KMS-11 (cell line): ENCODE measurements at regions not wholly inside any gene's neighbourhood (a gene's known extent, or its start where the extent isn't known, plus 50 kb on each side); places are given as distances from the start of the nearest gene placed in this dataset.

ENCODE experiments used
- H2AFZ ChIP-seq: fragments of 200-600 bp; sonication (generic); 2 replicates; pipeline ENCODE4 v1.6.1; 2016; ENCODE audit warnings: antibody characterized with exemption, mixed run types, low read depth
- H3K27ac ChIP-seq: fragments of 200-600 bp; sonication (generic); 2 replicates; pipeline ENCODE4 v1.6.1; 2016; ENCODE audit warnings: mild to moderate bottlenecking, mixed run types
- H3K27me3 ChIP-seq: fragments of 200-600 bp; sonication (generic); 2 replicates; pipeline ENCODE4 v1.6.1; 2017; ENCODE audit warnings: mild to moderate bottlenecking, low read depth, mixed run types, moderate library complexity; ENCODE audit not compliant: insufficient read depth
- H3K36me3 ChIP-seq: fragments of 200-600 bp; sonication (generic); 2 replicates; pipeline ENCODE4 v1.6.1; 2017; ENCODE audit warnings: mild to moderate bottlenecking, mixed run types; ENCODE audit not compliant: insufficient read depth
- H3K4me1 ChIP-seq: fragments of 200-600 bp; sonication (generic); 2 replicates; pipeline ENCODE4 v1.6.1; 2016; ENCODE audit warnings: mild to moderate bottlenecking, low read depth, mixed run types; ENCODE audit not compliant: poor library complexity, severe bottlenecking
- H3K4me2 ChIP-seq: fragments of 200-600 bp; sonication (generic); 2 replicates; pipeline ENCODE4 v1.7.0; 2016; ENCODE audit warnings: mild to moderate bottlenecking, mixed run types
- H3K4me3 ChIP-seq: fragments of 200-600 bp; sonication (generic); IDR thresholded peaks from 2 replicates; pipeline ENCODE4 v1.6.1; 2017; ENCODE audit warnings: low read depth, low read length, mixed read lengths; ENCODE audit not compliant: insufficient read depth
- H3K79me2 ChIP-seq: fragments of 200-600 bp; sonication (generic); 2 replicates; pipeline ENCODE4 v1.6.1; 2016; ENCODE audit warnings: low read depth, mixed run types; ENCODE audit not compliant: insufficient read depth
- H3K9ac ChIP-seq: fragments of 200-600 bp; sonication (generic); 2 replicates; pipeline ENCODE4 v1.6.1; 2016; ENCODE audit warnings: mild to moderate bottlenecking, mixed run types
- H4K20me1 ChIP-seq: fragments of 200-600 bp; sonication (generic); 2 replicates; pipeline ENCODE4 v1.6.1; 2016; ENCODE audit warnings: mild to moderate bottlenecking, mixed run types; ENCODE audit not compliant: insufficient read depth
- TF ChIP-seq, protein P1 (sequence below): fragments of 200-600 bp; sonication (generic); conservative IDR thresholded peaks from 2 replicates; pipeline ENCODE4 v1.6.1; 2017; ENCODE audit warnings: low read depth, mild to moderate bottlenecking, antibody characterized with exemption, low read length, moderate library complexity, mixed read lengths

GRCh38 chr7:18191341-18191740 lies 163.7 kb upstream of the PRPS1L1 start:
- TF ChIP-seq, protein P1, sequence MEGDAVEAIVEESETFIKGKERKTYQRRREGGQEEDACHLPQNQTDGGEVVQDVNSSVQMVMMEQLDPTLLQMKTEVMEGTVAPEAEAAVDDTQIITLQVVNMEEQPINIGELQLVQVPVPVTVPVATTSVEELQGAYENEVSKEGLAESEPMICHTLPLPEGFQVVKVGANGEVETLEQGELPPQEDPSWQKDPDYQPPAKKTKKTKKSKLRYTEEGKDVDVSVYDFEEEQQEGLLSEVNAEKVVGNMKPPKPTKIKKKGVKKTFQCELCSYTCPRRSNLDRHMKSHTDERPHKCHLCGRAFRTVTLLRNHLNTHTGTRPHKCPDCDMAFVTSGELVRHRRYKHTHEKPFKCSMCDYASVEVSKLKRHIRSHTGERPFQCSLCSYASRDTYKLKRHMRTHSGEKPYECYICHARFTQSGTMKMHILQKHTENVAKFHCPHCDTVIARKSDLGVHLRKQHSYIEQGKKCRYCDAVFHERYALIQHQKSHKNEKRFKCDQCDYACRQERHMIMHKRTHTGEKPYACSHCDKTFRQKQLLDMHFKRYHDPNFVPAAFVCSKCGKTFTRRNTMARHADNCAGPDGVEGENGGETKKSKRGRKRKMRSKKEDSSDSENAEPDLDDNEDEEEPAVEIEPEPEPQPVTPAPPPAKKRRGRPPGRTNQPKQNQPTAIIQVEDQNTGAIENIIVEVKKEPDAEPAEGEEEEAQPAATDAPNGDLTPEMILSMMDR, result no peak
- Histone ChIP-seq H4K20me1 (no peaks in the 10 kb centered on the region), H3K27ac (no peak overlapping the region), H3K79me2 (no peaks in the 10 kb centered on the region), H3K9ac (no peak overlapping the region), H3K4me1 (no peaks in the 10 kb centered on the region), H3K4me2 (no peak overlapping the region), H3K27me3 (no peaks in the 10 kb centered on the region), H3K4me3 (no peak overlapping the region), H3K36me3 (no peaks in the 10 kb centered on the region), H2AFZ (no peak overlapping the region)

DNA sequence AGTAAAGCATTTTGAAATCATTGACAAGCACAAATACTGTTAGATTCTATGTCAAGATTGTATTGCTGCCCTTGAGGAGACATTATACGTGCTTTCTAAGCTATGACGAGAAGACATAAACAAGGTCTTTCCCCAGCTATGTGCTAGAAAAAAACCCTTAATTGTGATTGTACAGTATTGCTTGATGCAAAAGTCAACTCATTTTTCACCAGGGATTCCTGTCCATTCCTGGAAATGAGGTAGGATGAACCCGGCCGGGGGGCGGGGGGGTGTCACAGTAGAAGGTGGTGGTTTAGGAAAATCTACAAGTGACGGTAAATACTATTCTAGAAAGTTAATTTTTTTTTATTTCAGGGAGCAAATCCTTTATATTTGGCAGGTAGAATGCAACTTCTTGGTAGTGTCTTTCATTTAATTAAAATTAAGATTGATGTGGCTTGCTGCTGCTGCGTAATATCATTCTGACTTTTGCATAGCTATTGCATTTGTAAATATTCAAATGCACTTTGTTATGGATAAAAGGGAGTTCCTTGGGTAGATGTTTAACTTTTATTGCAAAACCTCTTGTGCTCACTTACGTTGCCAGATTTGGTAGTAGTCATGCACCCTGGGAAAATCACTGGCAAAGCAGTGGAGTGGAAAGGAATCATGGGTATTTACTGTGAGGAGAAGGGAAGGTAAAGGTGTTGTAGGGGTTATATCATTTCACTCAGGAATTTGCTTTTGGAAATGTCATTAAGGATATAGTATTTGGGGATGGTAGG lies 164.4 kb upstream of the PRPS1L1 start:
- no peaks in the 10 kb centered on the region for H3K79me2 ChIP-seq
- no peak overlapping the region for H3K9ac ChIP-seq
- H3K4me1 ChIP-seq, result no peaks in the 10 kb centered on the region
- H3K27ac ChIP-seq, result no peak overlapping the region
- H3K4me2 ChIP-seq, result no peak overlapping the region
- H3K4me3 ChIP-seq, result no peak overlapping the region
- no peaks in the 10 kb centered on the region for H4K20me1 ChIP-seq
- H3K36me3 ChIP-seq, result no peaks in the 10 kb centered on the region
- H3K27me3 ChIP-seq, result no peaks in the 10 kb centered on the region
- no peak overlapping the region for H2AFZ ChIP-seq
- TF ChIP-seq, protein P1, result no peak

DNA sequence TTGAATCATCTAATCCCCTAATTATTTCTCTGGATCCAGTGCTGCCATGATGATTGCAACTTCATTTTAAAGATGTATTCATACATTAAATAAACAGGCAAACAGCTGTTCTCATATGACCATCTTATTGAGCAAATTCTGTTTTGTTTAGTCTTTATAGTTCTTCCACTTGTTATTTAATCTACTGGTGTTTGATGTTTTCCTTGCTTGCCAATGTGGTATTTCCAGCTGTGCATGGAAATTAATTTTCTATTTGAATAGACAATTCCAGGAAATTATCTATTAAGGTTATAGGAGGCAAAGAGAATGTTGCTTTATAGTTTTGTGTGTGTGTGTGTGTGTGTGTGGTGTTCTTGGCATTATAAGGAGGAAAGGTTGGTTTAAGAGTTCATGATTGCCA lies 167.0 kb upstream of the PRPS1L1 start:
- Histone ChIP-seq H3K4me1 (no peaks in the 10 kb centered on the region), H3K79me2 (no peaks in the 10 kb centered on the region), H3K27ac (no peak overlapping the region), H3K4me2 (no peak overlapping the region), H3K27me3 (no peaks in the 10 kb centered on the region), H2AFZ (no peak overlapping the region), H3K4me3 (no peak overlapping the region), H3K36me3 (no peaks in the 10 kb centered on the region), H4K20me1 (no peaks in the 10 kb centered on the region), H3K9ac (no peak overlapping the region)
- TF ChIP-seq, protein P1, result no peak

GRCh38 chr7:18196638-18197037 lies 169.0 kb upstream of the PRPS1L1 start:
- H3K79me2 ChIP-seq, result no peaks in the 10 kb centered on the region
- no peak overlapping the region for H3K27ac ChIP-seq
- H3K4me2 ChIP-seq, result no peak overlapping the region
- no peaks in the 10 kb centered on the region for H3K36me3 ChIP-seq
- TF ChIP-seq, protein P1, result no peak
- H3K4me3 ChIP-seq, result no peak overlapping the region
- H3K27me3 ChIP-seq, result no peaks in the 10 kb centered on the region
- no peaks in the 10 kb centered on the region for H4K20me1 ChIP-seq
- no peak overlapping the region for H3K9ac ChIP-seq
- peaks cover 2% of the 10 kb centered on the region for H3K4me1 ChIP-seq
- no peak overlapping the region for H2AFZ ChIP-seq
